Tibial nerve (tissue), 4 donors: ENCODE measurements at regions not wholly inside any gene's neighbourhood (a gene's known extent, or its start where the extent isn't known, plus 50 kb on each side); places are given as distances from the start of the nearest gene placed in this dataset.
A peak's percentile ranks its signal among the peaks of the same experiment; 100 is the strongest.

Source experiments
- DNase-seq, 2 donors: peaks; one replicate each; pipeline ENCODE4 v3.0.0-alpha.2; 2019; ENCODE audit warnings: low spot score in 2 of 2
- H3K27ac ChIP-seq, 4 donors: fragments of 200-600 bp; sonication (generic) in 3 of 4; one replicate each; pipeline ENCODE4 v1.5.1; 2017 to 2019; ENCODE audit warnings: mild to moderate bottlenecking in 1 of 4
- H3K27me3 ChIP-seq, 2 donors: fragments of 200-600 bp; sonication (generic) in 1 of 2; one replicate each; pipeline versions ENCODE4 v1.5.1 to v1.6.0; 2017 to 2019
- H3K36me3 ChIP-seq, 3 donors: fragments of 200-600 bp; sonication (generic); one replicate each; pipeline ENCODE4 v1.5.1; 2018 to 2019
- H3K4me1 ChIP-seq, 4 donors: fragments of 200-600 bp; sonication (generic) in 3 of 4; one replicate each; pipeline ENCODE4 v1.5.1; 2017 to 2019
- H3K4me3 ChIP-seq, 4 donors: fragments of 200-600 bp; sonication (generic) in 3 of 4; one replicate each; pipeline ENCODE4 v1.5.1; 2017 to 2019; ENCODE audit warnings: mild to moderate bottlenecking in 1 of 4, moderate library complexity in 1 of 4
- H3K9me3 ChIP-seq, 4 donors: fragments of 200-600 bp; sonication (generic) in 3 of 4; one replicate each; pipeline ENCODE4 v1.5.1; 2017 to 2019
- CTCF ChIP-seq, 5 experiments: fragments of 200-600 bp in 3 of 5; fragments of 450-650 bp in 2 of 5; sonication (generic) in 3 of 5; IDR thresholded peaks; one replicate each; pipeline ENCODE4 v1.5.1; 2016 to 2019; ENCODE audit warnings: antibody characterized with exemption in 5 of 5, mild to moderate bottlenecking in 3 of 5, moderate library complexity in 2 of 5
- EP300 ChIP-seq, 2 donors: sonication (generic); formaldehyde crosslinking; IDR thresholded peaks; one replicate each; pipeline ENCODE4 v1.6.1; 2017; ENCODE audit warnings: antibody characterized with exemption in 2 of 2, mild to moderate bottlenecking in 1 of 2
- POLR2A ChIP-seq, 2 donors: fragments of 450-650 bp; IDR thresholded peaks; one replicate each; pipeline ENCODE4 v1.6.1; 2017; ENCODE audit warnings: antibody characterized with exemption in 2 of 2, mild to moderate bottlenecking in 2 of 2, moderate library complexity in 2 of 2
- WGBS, 2 donors: methylation state at CpG; one replicate each; pipeline ENCODE4 v1.1.5; 2018; 5-methylcytosine and 5-hydroxymethylcytosine counted together

DNA sequence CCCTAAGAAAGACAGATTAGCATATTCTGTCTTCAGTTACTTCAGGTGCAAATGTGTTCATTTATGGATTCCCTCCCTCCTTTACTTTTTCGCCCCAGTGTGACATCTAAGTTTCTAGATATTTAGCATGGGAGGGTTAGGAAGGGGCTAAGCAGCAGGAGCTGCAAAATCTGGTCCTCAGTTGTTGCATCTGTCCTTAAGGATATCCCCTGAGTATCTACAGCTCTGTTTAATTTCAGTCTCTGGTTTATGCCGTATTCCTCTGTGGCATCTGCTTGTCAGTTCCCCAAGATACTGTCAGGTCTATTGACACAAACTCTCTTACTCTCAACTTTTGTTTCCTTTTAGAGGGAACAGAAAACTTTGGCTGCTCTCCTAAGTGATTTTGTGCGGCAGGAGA lies 754.6 kb upstream of the MAP3K7 start:
- Histone ChIP-seq H3K27me3 (no peaks in the 10 kb centered on the region), H3K4me1 (no peaks in the 10 kb centered on the region), H3K27ac (no peak overlapping the region), H3K4me3 (no peak overlapping the region), H3K9me3 (peaks cover 0 to 2% (median 0%) of the 10 kb centered on the region in 4 donors), H3K36me3 (no peaks in the 10 kb centered on the region)
- no peak for DNase-seq
- TF ChIP-seq POLR2A (IDR thresholded peaks at IDR 0.05) (no peak), CTCF (IDR thresholded peaks at IDR 0.05) (no peak), EP300 (IDR thresholded peaks at IDR 0.05) (no peak)
- 52 to 57% methylated on average over 3 of the region's 3 CpGs for WGBS, 2 donors

GRCh38 chr6:91340896-91341395 lies 754.1 kb upstream of the MAP3K7 start:
- no peak for DNase-seq
- Histone ChIP-seq H3K4me3 (no peak overlapping the region), H3K4me1 (no peaks in the 10 kb centered on the region), H3K36me3 (no peaks in the 10 kb centered on the region), H3K9me3 (peaks cover 0 to 2% (median 0%) of the 10 kb centered on the region in 4 donors), H3K27me3 (no peaks in the 10 kb centered on the region), H3K27ac (no peak overlapping the region)
- TF ChIP-seq POLR2A (IDR thresholded peaks at IDR 0.05) (no peak), CTCF (IDR thresholded peaks at IDR 0.05) (no peak), EP300 (IDR thresholded peaks at IDR 0.05) (no peak)
- WGBS, 2 donors = 40 to 48% methylated on average over 3 of the region's 3 CpGs

- peaks cover 0 to 2% (median 0%) of the 10 kb centered on the region in 4 donors for H3K9me3 ChIP-seq
- H3K27me3 ChIP-seq = no peaks in the 10 kb centered on the region
- DNase-seq = no peak
- H3K27ac ChIP-seq = no peak overlapping the region
- no peaks in the 10 kb centered on the region for H3K36me3 ChIP-seq
- H3K4me1 ChIP-seq = no peaks in the 10 kb centered on the region
- peak in 1 of 5 experiments; percentile 10 for TF ChIP-seq CTCF (IDR thresholded peaks at IDR 0.05)
- no peak for TF ChIP-seq POLR2A (IDR thresholded peaks at IDR 0.05)
- no peak overlapping the region for H3K4me3 ChIP-seq
- WGBS, 2 donors = 89% methylated on average over 4 of the region's 4 CpGs
Observed at GRCh38 chr6:91337967-91338366, 751.1 kb upstream of the MAP3K7 start.

DNA sequence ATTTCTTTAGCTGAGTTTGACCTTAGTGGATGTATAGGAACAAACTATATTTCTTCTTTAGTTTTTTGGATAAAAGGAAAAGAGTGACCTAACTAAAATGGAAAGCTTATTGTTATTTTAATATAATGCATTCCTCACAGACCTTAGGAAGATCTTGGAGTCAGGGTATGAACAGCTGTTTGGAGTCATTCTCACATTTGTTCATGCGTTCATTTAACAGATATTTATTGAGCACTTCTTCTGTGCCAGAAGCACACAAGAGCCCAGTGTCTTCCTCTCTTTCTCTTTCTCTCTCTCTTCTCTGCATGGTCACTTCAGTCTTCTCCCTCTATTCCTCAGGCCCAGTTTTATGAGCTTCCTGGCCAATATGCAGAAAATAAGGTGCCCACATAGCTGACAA lies 744.0 kb upstream of the MAP3K7 start:
- no peak for TF ChIP-seq POLR2A (IDR thresholded peaks at IDR 0.05)
- no peak for TF ChIP-seq EP300 (IDR thresholded peaks at IDR 0.05)
- no peak for TF ChIP-seq CTCF (IDR thresholded peaks at IDR 0.05)
- Histone ChIP-seq H3K36me3 (no peaks in the 10 kb centered on the region), H3K27me3 (no peaks in the 10 kb centered on the region), H3K4me1 (no peaks in the 10 kb centered on the region), H3K9me3 (no peaks in the 10 kb centered on the region), H3K27ac (no peak overlapping the region), H3K4me3 (no peak overlapping the region)
- DNase-seq = no peak
- whole genome bisulfite sequencing, 2 donors = 76 to 79% methylated on average over 1 of the region's 1 CpG

GRCh38 chr6:91328241-91328640 lies 741.4 kb upstream of the MAP3K7 start:
- Histone ChIP-seq H3K36me3 (no peaks in the 10 kb centered on the region), H3K9me3 (no peaks in the 10 kb centered on the region), H3K27me3 (no peaks in the 10 kb centered on the region), H3K4me1 (no peaks in the 10 kb centered on the region), H3K27ac (no peak overlapping the region), H3K4me3 (no peak overlapping the region)
- 87 to 88% methylated on average over 3 of the region's 3 CpGs for WGBS, 2 donors
- no peak for DNase-seq
- TF ChIP-seq POLR2A (IDR thresholded peaks at IDR 0.05) (no peak), EP300 (IDR thresholded peaks at IDR 0.05) (no peak), CTCF (IDR thresholded peaks at IDR 0.05) (no peak)
